Inferior parietal cortex (tissue), 1 donor: ENCODE measurements at regions not wholly inside any gene's neighbourhood (a gene's known extent, or its start where the extent isn't known, plus 50 kb on each side); places are given as distances from the start of the nearest gene placed in this dataset.
A peak's percentile ranks its signal among the peaks of the same experiment; 100 is the strongest.

Experiments
- DNase-seq: peaks from one replicate; pipeline ENCODE4 v3.0.0-alpha.2; 2016; ENCODE audit errors: extremely low spot score

DNA sequence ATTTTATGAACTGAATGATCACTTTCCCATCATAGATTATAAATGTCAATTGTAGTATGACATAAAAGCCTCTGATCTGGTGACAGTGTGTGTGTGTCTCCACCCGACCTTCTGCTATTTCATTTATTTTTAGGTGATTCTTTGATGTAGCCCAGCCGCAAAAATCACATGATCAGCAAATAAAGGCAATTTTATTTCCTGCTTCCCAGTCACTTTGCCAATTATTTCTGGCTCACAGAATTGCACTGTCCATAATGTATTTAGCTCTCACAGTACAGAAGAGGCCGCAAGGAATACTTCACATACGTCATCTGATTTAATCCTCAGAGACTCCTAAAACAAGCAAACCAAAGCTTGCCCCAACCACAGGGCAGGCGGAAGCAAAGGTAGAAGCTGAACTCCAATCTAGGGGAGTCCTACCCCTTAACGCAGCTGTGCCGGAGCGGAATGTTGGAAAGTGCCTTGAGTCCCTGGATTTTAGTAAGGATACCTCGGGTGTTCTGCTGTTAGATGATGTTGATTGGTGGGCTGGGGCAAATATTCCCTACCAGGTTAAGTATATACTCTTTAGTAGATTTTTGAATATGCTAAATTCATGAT lies 384.0 kb upstream of the IRX4 start:
- no peak for DNase-seq

DNA sequence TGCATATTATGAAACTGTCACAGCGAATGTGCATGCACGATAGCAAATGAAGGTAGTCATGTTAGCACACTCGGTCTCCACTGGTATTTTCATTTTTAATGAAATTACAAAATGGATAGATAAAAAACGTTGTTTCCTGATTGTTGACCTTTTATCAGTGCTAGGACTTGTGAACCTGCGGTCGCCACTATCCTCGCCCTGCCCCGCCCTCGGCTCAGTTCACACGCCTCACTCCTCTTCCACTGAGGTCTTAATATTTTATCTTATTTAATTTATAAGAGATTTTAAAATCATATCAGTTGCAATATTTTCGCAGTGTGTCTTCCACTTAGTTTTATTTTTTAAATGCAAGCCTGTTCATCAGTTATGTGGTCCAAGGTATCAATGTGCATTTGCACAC lies 382.6 kb upstream of the IRX4 start:
- DNase-seq = no peak

DNA sequence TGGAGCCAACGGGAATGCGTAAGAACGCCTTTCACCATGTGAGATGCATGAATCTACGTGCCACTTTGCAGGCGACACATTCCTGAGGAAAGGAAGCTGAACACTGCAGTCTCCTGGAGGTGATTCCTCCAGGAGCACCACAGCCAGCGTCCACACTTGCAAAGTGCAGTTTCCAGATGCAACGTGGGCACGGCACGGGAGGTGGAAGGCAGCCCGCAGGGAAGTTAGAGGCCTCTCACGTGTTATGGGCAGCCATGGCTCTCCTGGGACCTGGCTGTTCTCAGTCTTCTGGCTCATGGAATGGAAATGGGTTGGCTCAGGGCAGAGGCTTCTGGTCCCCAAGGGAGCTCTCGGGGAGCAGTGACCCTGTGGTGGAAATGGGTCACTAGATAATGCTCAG lies 381.0 kb upstream of the IRX4 start:
- DNase-seq = no peak

DNA sequence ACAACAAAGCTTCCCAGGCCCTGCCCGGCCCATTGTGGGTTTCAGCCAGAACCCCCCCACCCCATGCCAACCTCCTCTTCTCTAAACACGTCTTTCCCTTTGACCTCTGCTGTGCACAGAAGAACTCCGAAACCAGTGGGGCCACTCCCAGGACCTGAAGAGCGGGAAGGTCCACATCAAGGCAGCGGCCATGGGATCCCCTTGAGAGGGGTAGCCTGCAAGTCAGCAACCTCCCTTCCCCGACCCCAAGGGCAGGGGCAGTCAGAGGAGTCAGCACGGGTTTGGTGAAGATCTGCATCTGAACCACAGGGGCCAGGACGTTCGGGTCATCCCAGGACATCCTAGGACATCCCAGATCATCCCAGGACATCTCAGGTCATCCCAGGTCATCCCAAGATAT lies 379.9 kb upstream of the IRX4 start:
- no peak for DNase-seq

DNA sequence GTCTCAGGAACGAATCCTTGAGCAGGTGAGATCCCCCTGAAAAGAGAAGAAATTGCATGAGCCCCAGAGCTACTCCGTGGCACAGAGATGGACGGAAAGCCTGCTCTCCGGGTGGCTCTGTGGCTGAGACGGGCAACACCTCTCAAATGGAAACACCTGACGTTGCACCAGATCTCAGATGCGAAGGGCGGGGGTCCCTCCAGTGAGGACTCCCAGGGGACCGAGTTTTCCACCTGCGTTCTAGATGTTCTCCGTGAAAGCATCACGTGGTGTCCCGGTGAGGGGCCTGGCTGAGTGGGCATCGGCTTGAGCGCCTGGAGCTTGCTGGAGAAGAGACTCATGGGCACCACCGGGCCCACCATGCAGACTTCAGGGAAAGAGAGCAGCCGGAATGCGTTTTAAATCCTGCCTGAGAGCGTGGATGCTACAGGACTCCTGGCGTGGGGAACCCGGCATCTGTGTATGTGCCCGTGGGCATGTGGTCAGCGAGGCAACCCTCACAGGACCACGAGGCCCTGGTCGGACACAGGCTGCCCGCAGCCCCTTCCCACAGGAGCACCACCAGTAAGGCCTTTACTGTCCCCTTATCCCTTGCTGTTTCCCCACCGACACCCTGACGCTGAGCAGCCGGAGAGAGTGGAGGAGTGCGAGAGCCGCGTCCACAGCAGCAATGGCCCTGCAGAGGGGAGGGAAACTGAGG lies 378.4 kb upstream of the IRX4 start:
- no peak for DNase-seq

DNA sequence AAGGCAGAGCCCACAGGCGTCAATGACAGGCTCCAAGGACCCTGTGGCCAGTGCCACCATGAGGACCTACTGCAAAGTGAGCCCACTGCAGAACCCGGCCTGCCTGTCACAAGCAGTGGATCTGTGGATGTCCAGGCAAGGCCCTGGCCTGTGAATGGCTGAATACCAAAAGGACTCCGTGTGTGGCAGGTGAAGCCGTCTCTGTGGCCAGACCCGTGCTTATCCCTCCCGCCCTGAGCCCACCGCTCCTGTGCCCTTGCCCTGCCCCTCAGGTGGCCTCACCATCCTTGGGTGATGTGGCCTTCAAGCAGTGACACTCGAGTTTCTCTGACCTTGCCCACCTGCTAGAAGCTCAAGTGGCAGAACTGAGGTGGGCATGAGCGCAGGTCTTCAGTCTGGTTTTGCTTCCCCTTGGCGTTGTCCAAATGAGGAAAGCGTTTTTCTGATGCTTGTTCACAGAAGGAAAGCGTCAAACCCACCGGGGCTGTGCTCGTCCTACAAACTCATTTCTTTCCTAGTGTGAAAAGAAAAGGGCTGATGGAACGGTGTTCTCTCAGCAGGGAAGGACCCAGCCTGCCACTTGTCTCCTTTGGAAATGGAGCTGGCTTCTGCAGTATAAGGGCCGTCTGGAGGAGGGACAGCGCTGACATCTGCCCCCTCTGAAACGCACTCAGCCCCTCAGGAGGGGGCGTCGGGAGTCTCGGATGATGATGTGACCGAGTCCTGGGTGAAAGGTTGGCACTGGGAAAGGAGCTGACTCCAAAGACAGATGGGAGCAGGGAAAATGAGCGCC lies 377.7 kb upstream of the IRX4 start:
- DNase-seq = no peak

DNA sequence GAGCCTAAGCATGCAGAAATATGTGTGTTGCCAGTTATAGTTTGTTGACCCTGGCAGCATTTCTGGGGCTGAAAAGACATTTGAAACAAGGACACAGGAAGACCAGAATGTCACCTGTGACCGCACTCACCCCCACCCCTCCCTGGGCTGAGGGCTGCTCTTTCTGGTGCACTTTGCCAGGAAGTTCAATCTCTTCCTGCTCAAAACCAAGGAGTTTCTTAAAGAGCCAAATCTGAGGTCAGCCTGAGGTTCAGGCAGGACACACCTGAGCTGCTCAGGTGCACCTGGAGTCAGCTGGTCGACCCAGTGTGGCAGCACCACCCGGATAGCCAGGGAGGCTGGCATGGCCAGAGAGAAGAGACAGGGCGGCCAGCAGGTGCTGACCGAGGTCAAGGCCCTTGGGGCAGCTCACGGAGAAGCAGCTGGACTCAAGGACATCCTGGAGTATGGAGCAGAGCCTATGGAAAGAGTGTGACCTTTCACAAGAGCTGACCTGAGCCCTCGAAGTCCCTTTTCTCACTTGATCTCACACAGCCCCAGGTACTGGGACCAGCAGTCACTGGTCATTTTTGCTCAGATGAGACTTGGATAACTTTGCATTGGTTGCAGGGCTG lies 376.9 kb upstream of the IRX4 start:
- DNase-seq = no peak

DNA sequence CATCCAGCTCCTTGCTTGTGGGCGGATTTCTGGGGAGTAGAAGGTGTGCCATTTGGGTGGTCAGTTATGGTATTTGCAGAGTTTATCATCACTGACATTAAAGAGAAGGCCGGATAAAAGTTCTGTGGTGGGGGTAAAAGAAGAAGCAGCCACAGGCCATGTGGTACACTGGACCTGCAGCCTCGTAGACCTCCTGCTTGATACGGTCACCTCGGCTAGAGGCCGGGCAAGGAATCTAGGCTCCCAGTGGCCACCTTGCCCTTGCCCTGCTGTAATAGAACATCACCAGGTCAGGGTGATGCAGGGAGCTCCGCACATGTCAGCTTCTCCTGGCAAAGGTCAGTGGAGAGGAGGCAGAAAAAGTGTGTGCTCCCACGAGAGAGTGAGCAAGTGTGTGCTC lies 376.1 kb upstream of the IRX4 start:
- no peak for DNase-seq

DNA sequence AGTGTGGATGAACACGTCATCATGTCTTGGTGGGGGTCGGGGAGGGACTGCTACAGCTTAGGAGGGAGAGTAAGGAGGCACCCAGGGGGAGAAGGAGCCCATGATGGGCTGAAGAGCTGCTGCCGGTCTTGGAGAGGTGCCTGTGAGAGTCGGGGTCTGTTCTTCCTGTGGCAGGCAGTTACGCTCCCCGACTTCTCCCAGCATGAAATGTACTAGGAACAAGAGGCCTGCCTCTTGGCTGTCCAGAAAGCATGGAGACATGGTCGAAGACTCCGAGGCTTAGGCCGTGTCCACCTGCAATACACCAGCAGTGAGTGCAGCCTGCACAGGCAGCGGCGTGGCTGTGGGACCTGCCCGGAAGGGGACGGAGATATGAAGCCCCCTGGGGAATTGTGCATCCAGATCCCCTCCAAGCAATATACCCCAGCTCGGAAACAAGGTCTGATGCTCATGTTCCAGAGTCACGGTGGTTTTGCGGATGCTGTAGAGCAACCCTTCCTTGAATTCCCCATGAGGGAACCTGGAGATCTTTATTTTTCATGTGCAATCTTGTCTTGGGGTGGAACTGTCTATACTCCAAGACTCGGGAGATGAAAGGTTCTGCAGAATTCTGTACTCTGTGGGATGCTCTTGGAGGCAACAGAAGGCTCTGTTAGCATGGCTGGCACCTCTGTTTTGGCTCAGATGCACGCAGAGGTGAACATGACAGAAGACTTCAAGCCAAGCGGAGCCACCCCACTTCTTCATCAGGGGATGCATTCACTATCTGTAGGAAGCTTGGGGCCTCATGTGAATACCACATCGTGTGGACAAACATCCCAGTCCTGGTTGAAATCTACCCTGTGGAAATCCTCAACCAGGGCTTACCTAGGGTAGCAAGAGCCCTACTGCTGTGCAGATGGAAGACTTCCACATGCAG lies 374.9 kb upstream of the IRX4 start:
- DNase-seq = no peak

DNA sequence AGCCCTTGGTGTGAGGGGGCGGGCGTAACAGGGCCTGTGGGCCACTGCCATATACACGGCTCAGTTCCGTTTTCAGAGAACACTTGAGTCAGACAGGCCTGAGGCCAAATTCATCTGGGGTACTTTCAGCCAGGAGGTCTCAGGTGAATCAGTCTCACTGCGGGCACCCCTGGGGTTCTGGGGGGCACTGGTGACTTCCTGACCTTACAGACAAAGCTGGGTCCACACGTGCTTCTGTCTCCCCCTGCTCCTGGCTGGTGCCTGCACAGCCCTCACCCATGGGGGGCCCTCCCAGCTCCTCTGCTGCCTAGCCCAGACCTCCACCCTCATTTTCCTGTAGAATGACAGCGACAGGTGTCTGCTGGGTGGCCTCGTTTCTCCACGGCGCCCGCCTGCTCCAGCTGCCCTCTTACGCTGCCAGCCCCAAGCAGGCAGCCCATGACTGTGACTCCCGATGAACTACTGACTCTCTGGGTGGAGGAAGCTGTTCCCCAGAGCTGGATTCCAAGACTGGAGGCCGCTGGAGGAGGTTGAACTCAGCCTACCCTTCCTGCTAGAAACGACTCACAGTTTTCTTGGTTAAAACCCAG lies 374.1 kb upstream of the IRX4 start:
- no peak for DNase-seq

DNA sequence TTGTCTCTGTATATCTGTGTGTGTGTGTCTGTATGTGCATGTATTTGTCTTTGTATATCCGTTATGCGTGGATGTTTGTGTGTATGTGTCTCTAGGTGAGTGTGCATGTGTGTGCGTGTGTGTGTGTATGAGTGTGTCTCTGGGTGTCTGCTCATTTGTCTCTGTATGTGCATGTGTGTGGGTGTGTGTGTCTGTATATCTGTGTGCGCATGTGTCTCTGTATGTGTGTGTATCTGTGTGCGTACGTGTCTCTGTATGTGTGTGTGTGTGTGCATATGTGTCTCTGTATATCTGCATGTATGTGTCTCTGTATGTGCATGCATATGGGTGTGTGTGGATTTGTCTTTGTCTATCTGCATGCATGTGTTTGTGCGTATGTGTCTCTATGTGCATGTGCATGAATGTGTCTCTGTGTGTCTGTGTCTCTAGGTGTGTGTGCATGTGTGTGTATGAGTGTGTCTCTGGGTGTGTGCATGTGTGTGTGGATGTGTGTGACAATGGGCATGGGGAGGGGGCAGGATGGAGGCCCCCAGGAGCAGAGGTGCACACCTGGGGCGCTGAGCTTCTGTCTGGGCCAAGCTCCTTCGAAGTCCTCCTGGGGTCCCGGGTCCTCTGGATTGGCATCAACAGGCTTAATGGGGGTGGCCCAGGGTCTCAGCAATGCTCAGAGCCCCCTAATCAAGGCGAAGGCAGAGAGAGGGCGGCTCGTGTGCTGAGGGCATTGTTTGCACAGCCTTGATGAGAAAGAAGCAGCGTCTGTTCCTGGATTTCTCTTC lies 373.4 kb upstream of the IRX4 start:
- no peak for DNase-seq

DNA sequence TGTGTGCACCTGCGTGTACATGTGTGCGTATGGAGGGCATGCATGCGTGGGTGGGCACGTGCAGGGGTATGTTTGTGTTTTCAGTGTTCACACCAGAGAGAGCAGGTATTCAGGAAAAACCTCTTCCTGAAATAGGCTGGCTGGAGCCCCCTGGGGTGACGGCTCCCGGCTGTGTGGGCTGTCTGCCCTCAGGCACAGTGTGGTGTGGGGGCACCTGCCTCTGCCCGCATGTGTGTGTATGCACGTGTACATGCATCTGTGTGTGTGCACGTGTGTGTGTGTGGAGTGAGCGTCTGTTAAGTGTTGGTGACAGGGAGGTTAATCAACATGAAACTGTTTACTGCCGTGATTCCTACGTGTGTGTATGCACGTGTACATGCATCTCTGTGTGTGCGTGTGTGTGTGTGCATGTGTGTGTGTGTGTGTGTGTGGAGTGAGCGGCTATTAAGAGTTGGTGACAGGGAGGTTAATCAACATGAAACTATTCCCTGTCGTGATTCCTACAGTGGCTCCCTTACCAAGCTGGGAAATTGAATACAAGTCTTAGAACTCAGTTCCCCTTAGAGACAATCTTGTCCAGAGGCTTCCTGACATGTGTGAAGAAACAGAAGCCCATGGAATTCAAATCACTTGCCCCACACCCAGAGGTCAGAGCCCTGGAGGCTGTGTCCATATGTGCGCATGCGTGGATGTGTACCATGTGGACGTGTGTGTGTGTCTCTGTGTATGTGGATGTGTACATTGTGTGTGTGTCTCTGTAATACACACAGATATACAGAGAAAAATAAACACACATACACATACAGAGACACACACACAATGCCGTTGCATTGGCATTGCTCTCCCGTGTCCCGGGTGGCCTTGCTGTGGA lies 372.4 kb upstream of the IRX4 start:
- DNase-seq = no peak

DNA sequence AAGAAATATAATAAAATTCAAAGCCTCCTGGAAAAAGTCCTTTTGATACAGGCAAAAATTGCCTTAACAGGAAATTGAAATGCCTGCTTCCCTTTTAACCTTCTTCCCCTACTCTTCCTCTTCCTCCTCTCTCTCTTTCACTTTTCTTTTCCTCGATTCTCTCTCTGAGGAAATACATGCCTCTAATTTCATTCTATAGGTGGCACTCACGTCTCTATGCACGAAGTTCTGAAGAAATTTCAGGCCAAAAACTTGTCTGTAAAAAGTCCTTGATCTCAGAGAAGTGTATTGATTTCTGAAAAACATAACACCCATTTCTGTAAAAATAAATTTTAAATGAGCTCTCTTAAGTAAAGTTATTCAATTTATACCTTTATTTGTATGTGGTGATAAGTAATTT lies 371.7 kb upstream of the IRX4 start:
- DNase-seq = peak; percentile 2

DNA sequence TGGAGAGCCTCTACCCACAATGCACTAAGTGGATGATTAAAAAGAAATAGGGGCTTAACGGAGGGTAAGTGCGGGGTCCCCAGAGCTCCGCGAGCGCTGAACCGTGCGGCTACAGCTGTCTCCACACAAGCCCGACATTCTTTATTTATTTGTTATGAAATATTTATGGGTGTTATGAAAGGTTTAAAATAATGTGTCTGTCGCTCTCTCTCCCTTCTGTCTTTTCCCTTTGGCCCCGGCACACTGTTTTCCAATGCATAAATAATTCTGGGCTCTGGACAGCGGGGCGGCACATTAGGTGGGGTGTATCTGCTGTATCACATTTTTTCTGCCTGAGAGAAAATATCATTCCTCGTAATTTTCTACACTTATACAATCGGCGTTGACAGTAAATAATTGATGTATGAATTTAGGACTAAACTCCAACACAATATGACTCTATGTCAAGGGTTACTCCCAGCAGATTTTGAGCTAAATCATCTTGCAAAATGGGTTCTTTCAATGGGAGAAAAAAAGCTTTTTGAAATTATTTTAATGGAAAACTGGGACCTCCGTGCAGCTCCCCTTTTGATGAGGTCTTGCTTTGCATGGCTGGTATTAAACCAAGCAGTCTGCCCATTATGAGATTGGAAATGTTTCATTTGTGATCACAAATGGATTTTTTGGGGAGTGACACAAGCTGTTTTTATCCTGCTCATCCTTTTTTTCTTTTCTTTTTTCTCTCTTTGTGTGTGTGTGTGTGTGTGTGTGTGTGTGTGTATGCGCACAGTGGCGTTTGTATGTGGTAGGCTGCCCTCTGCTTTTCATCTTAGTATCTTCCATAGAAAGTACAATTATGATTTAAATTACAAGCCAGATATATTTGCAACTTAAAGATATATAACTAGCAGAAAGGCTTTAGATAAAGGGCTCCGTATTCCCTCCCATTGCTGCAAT lies 370.6 kb upstream of the IRX4 start:
- DNase-seq = no peak

DNA sequence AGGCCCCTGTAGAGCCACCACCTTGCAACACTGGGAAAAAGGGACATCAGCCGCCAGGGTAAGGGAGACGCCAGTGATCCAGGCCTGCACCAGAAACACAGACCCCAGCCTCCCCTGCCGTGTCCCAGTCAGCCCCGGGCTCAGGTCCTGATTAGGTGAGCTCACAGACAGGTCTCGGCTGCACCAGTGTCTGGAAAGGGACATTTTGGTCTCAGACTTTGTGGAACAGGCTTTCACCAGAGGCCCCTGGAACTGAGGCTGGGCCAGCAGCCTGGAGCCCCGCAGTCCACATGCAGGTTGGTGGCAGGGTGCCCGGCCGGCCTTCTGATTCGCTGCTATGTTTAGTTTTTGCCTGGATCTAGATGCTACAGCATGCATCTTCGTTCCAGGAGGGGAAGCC lies 369.0 kb upstream of the IRX4 start:
- no peak for DNase-seq

DNA sequence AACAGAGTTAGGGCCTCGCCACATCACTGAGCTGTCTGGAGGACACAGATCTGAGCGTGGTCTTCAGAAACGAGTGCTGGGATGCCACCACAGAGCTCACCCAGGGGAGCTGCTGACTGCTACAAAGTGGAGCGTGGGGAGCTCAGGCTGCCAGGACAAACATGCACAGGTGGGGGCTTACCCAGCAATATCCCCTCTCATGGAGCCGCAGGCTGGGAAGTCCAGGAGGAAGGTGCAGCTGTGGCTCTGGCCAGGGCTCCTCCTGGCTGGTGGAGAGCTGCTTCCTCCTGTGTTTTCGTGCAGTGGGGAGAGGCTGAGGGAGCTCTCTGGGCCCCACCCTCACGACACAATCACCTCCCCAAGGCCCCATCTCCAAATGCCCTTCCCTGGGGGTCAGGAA lies 368.6 kb upstream of the IRX4 start:
- no peak for DNase-seq

DNA sequence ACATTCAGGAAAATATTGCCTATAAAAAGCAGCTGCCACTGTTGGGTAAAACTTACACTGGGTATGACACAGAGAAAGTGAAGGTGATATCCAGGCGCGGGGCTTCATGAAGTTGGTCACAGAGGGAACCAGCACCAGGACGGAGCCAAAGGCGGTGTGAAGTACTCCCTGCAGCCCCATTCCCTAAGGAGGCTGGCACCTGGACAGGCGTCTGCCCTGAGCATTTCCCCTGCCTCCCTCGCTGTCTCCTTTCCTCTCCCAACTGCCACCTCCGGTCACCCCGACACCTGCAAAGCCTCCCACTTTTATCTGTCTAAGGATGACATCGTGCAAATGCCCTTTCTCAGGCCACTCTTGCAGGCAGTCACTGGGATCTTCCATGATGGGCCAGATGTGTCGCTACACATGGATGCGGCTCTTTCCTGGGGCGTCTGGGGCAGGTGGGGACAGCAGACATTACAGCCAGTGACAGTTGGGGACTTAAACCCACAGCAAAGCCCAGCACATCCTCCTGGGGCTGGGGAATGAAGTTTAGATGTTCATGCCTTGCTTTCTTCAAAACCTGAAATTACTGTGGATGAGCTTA lies 367.7 kb upstream of the IRX4 start:
- DNase-seq = no peak

DNA sequence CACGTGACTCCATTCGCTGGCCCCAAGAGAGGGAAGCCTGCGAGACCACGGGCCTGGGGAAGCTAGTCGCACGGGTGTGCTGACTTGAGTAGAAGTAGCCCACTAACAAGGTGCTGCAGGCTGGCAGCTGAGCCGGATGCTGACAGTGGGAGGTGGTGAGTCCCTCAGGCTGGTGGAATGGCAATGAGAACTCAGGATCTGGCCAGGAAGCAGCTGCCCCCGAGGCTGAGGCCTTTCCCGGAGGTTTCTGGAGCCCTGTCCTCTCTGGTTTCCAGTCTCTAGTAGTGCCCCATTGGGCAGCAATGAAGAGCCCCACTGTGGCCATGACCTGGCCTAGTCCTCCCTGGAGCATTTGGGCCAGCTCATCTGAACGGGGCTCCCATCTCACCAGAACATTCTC lies 366.7 kb upstream of the IRX4 start:
- DNase-seq = no peak
